HPDE6-E6E7 (cell line): ENCODE measurements at regions not wholly inside any gene's neighbourhood (a gene's known extent, or its start where the extent isn't known, plus 50 kb on each side); places are given as distances from the start of the nearest gene placed in this dataset.

ENCODE experiments used
- DNase-seq: peaks from one replicate; pipeline ENCODE4 v3.0.0; 2011; ENCODE audit warnings: missing footprints; ENCODE audit errors: extremely low spot score

DNA sequence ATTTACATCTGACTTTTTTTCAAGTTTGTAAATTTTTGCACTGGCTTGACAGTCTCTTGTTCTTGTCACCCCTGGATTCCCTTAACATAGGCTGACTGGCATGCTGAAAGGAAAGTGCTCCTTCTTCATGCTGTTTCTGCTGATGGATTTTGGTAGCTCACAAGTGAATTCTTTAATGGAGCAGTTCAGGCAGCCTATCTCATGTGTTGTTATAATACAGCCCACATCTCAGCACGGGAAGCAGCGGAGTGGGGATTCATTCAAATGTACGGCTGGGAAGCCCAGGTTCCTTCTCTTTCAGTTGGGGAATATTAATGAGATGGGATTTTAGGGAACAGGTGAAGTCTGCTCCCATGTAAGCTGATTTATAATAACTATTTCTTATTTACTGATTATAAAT, 142.8 kb downstream of the CD8B2 start:
- DNase-seq, result no peak

DNA sequence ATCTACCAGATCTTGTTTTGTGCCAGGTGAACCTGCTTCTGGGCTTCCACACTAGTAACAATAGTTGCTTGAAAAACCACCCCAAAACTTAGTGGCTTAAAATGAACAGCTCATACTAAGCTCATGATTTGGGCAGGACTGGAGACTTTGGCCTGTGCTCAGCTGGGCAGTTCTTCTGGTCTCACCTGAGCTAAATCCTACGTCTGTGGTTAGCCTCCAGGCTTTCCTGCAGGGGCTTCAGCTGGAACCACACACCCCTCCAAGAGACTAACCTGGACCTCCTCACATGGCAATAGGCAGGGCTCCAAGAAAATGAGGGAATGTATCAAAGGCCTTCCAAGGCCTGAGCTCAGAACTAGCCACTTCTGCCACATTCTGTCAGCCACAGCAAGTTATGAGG, 144.1 kb downstream of the CD8B2 start:
- no peak for DNase-seq

DNA sequence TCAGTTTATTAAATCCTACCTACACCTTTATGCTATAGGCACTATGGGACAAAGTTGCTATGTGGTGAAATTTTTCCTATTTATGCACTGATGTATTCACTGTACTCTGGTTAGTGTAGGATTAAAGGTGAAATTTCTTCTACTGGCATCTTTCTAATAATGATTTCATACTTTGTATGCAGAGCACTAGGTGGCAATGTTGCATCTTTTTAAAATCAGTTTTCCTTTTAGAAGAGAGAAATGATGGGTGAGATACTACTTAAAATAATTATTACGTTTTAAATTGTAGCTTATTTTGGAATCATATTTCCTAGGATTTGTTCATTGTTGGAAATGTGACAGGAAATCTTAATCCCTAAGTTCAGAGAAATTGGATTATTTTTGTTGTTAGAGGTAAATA, 150.9 kb downstream of the CD8B2 start:
- DNase-seq, result no peak

DNA sequence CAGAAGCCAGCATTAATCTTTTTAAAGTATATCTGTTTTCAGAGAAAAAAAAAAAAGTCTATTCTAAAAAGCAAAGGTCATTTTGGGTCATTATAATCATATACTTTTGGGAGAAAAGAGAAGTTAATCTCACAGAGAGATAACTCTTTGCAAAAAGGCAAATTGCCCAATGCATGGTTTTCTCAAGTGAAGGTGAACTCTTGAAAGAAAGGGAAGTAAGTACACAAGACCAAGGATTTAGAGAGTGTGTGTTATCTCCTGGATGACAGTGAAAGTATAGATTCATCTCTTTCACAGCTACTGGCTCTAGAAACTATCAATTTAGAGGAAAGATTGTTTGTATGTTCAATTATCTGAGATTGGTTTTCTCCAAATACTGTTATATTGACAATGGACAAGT, 151.4 kb downstream of the CD8B2 start:
- DNase-seq, result no peak

DNA sequence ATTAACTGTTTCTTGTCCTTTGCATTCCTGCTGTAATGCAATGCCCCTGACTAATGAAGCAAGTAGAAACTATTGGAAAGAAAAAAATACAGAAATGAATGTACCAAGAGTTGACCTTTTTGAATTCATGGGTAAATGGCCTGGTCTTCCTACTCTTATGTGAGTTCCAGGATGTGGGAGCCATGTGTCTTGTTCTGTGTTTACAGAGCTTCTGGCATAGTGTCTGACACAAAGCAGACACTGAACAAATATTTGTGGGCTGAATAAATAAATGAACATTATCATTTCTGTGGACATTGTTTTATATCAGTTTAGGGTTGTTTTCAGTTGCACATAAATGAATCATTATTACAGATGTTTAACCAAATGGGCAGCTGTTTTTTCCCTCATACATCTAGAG, 155.5 kb downstream of the CD8B2 start:
- DNase-seq, result no peak

DNA sequence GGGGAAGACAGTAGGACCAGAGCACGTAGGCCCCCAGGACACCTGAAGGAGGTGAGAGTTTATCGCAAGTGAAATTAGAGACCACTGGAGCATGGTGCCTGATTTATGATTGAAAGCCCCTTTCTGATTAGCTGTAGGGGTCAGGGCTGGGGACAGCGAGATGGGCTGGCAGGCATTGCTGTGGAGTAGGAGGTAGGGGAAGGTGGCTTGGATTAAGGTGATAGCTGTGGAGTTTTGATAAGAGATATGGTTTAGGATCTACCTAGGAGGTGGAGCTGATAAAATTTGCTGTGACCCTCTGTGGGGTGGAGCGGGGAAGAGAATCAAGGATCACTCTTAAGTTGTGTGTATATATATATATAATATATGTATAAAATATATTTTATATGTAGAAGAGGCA, 157.5 kb downstream of the CD8B2 start:
- no peak for DNase-seq

DNA sequence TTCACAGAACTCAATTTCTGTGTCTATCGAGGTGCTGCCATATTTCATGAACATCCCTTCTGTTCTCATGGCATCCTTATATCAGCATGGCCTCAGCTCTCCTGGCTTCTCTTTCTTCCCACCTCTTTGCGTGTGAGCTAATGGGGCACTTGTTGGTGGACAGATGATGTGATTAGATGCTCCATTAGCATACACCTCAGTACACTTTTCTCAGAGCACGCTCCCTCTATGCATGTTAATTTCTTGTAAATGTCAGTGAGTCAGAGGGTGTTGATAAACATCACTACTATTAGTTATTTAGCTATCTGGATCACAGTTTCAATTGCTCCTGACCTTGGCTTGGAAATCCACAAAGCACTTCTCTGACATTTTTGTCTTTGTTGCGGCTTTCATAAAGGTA, 159.4 kb downstream of the CD8B2 start:
- no peak for DNase-seq

DNA sequence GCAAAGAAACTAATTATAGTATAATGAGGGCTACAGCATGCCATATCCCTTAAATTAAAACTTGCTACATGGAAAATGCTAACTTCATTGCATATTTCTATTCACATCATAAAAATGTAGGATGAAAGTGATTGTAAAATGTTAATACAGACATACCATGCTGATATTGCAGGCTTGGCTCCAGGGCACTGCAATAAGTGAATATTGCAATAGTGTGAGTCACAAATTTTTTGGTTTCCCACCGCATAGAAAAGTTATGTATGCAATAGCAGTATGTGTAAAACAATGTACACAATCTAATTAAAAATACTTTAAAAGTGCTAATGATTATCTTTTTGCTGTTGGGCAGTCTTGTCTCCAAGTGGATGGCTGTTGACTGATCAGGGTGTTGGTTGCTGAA, 162.1 kb downstream of the CD8B2 start:
- no peak for DNase-seq

DNA sequence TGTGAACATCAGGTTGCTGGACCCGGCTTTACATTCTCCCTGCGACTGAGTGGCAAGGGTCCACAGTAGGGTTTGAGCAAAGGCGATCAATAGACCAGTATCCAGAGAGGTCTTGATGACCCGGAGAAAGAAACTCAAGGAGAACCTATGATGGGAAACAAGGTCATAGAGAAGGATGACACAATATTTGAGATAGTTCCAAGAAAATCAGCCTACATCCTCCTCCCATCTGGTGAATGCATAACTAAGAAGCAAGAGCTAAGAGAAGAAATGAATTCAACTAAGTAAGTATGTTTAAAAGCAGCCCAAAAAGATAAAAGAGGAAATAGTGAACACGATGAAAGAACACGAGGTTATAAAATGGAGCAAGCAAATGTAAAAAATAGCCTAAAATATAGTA, 166.3 kb downstream of the CD8B2 start:
- no peak for DNase-seq

DNA sequence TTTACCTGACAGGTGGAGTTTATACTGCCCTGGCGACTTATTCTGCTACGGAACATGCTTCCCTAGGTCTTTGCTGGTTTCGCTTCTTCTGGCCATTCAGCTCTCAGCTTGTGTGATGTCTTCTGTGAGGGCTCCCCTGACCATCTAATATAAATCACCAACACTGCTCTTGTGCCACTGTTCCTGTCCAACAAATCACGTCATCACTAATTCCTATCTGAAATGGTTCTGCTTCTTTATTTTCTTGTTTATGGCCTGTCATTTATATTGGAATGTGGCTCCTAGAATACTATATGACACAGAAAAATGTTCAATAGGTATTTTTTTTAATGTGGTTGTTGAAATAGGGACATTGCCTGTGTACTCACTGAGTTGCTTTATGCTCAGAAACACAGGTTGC, 171.5 kb downstream of the CD8B2 start:
- no peak for DNase-seq

DNA sequence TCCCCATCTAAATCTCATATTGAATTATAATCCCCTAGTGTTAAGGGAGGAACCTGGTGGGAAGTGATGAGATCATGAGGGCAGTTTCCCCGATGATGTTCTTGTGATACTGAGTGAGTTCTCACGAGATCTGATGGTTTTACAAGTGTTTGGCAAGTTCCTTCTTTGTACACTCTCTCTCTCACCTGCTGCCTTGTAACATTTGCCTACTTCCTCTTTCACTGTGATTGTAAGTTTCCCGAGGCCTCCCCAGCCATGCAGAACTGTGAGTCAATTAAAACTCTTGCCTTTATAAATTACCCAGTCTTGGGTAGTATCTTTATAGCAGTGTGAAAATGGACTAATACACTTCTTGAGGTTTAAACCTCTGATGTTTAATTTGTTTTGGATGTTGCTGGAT, 177.5 kb downstream of the CD8B2 start:
- no peak for DNase-seq

DNA sequence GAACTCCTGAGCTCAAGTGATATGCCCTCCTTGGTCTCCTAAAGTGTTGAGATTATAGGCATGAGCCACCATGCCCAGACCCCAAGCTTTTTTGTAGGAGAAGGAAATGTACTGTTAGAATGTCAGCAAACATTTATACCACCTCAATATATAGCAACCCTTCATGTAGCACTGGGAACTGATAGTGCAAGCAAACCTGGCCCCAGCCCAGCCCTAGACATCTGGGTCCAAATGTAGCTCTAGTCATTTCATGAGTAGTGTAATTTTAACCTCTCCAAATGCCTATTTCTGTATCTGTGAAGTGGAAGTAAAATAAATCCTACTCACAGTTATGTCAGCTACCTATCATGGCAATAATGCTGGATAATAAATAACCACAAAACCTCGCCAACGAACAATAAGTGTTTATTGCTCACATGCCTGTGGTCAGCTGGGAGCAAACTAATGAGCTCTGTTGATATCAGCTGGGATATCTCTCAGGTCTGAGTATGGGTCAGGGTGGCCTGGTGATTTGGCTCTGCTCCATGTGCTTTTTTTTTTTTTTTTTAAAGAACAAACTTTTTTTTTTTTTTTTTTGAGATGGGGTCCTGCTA, 180.4 kb downstream of the CD8B2 start:
- no peak for DNase-seq

DNA sequence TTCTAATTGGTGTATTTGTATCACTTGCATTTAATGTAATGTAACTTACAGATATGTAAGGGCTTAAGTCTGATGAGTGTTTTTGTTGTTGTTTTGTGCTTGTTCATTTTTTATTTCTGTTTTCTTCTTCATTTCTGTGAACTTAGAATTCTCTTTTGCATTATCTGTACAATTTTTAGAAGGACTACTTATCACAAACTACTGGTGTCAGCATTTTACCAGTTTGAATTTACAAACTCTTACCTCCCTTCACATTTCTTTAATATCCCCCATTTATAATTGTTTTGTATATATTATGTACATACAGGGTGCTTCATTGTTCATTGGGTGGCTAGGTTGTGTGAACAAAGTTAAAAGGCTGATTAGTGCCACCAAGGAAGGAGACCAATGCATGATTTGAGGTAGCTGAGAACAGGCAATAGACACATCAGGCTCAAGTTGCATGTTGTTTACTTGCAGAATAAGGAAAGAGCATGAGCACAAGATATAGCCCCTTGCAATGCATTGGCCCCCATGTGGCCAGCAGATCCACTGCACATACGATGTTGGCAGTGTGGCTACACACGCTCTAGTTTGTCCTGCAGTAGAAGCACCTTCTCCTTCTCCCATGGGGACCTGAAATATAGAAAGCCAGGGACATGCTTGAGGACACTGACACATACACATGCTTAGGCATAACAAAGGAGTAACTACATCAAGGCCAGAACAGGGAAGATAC, 198.2 kb downstream of the CD8B2 start:
- DNase-seq, result no peak

DNA sequence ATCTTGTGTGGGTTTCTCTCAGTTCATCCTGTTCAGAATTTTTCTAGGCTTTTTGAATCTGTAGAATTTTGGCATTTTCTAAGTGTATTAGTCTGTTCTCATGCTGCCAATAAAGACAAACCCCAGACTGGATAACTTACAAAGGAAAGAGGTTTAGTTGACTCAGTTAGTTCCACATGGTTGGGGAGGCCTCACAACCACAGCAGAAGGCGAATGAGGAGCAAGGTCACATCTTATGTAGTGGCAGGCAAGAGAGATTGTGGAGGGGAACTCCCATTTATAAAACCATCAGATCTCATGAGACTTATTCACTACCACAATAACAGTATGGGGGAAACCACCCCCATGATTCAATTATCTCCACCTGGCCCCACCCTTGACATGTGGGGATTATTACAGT, 199.2 kb downstream of the ST6GAL2 start:
- no peak for DNase-seq

DNA sequence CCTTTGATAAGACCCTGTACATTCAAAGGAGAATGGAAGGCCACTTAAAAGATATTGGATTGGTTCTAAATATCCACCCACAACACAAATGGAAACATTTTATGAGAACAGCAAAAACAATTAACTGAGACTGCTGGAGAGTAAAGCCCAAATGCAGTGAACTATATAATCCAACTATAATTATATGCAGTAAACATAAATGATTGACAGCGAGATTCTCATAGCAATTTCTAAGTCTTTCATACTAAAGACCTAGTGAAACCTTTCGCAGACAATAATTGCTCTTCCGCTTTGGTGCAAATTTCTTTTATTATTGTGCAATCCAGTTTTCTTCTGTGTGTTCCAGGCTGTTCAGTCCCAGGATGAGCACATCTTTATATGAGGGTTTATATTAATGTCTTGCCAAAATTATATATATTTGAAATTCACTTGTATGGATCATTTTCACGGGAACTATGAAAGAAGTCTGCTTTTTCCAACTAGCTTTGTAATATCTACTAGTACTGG, 190.9 kb downstream of the ST6GAL2 start:
- DNase-seq, result no peak

DNA sequence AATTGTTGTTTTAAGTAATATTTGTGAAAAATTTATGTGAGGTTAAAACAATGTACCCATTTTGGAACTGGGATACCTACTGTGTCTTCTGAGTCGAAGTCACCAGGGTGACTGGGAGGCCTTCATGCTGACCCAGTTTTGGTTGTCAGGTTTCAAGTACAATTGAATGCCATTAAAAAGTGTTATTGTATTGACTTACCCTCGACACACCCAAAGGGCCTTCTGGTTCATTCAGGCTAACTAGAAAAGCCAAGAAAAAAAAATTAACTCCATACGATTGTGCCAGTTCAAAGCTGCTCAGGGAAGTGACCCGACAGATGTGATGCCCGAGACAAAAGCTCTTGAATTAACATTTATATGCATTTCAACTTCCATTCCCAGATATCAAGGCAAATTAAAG, 190.0 kb downstream of the ST6GAL2 start:
- no peak for DNase-seq

DNA sequence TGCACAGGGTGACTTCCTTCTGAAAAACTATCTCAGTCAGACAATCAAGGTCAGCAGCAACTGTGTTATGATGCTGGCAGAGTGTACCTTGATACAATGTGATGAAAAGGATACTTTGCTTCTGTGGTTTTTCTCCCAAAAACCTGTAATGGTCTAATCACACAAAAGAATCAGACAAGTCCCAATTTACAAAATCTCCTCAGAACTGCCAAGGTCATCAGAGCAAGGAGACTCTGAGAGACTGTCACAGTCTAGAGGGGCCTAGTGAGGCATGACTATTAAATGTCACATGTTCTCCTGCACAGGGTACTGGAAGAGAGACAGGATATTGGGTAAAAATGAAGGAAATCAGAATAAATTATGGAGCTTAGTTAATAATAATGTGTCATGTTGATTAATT, 185.4 kb downstream of the ST6GAL2 start:
- DNase-seq, result no peak

DNA sequence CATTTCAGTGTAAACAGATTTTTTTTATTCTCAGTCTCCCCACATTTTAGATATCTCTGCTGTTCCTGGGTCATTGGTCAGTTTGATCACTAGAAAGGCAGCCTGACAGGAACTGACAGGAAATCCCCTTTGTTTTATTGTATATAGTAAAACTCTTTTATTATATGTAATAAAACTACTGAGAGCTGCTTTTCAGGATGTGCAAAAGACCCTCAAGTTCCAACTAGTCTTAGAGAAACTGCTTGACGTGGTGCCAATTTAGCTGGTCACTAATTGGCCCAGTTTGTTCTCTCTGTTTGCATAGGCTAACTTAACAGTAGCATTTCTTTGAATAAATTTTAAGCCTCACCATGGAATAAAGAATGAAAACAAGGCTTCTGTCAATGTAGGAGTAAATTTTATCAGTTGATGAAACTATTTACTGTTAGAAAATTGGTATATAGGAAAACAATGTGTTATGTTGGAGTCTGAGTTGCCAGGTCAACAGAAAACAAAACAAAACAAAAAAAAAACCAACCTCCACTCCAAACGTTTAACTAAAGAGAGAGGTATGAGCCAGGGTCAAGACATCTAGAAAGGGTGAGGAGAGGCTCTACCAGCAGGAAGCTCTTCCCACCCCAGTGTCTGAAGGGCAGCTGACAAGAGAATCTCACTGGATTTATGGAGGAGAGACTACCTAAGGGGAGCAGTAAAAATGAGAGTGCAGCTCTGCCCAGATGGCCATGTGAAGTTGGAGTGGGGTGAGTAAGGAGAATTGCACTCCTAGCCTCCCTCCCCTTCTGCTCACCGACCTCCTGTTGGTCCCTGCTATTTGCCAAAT, 184.6 kb downstream of the ST6GAL2 start:
- no peak for DNase-seq

DNA sequence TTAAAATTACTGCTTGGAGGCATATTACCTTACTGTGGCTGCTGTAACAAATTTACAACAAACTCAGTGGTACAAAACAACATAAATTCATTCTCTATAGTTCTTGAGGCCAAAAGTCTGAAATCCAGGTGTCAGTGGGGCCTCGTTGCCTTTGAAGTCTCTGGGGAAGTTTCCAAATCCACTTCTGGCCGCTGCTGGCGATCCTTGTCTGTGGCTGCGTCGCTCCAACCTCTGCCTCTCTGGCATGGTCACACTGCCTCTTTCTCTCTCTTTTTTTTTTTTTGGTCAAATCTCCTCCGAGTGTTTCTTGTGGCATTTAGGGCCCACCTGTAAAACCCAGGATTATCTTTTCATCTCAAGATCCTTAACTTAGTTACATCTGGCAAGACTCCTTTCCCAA, 182.8 kb downstream of the ST6GAL2 start:
- no peak for DNase-seq

DNA sequence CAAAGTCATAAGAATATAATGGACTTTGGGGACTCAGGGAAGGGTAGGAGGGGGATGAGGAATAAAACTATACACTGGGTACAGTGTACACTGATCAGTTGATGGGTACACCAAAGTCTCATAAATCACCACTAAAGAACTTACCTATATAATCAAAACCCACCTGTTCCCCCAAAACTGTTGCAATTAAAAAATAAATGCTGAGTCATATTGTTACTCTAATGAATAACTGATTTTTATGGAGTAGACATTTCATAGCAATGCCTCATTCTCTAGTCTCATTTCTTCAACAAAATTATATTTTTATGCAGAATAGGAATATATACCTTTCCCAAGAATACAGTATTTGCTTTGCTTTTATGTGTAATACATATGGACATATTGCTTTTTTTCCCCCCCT, 181.2 kb downstream of the ST6GAL2 start:
- no peak for DNase-seq

DNA sequence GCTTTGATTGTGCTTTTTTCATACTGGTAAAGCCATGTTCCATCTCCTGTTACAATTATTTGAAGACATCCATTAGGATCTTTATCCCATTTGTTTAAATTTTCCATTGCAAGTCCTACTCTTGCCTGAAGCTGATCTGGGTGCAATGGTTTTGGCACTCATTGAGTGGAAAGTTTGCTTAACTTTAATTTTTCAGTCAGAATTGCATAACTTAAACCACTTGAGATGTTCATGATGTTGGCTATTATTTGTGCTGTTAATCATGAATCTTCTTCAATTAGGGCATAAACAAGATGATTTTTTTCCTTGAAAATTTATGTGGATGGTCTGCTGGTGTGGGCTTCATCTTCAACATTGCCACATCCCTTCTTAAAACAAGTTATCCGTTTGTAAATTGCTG, 180.1 kb downstream of the ST6GAL2 start:
- DNase-seq, result no peak

DNA sequence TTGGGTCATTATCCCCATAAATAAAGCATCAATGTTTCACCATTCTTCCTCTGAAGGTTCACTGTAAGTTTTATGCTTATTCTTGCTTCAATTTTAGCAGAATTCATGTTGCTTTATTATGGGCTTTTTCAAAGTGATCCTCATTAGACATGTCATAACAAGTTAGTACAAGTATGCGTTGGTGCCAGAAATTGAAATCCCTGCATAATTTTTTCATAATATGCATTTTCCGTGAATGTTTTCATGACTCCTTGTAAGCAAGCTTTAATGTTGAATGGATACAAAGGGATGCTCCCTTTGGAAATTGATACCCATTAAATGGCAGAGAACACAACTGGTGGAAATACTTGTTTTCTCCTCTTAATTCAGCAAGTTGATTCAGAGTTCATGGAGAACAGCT, 179.7 kb downstream of the ST6GAL2 start:
- DNase-seq, result no peak

DNA sequence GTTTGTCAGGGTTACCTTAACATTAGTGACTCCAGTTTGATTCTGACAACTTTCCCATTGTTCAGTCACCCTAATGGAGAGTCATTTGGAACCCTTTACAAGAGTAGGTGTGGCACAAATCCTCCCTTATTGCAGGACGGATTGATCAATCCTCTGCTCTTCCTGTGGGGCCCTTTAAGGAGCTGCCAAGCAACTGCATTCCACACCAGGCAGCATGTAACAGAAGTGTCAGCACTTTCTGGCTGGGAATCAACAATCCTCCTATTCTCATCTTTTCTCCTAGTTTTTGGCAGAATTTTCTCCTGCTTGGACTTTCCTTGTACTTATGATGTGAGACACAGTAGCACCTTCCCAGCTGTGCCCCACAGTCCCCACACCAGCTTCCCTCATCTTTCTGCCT, 177.8 kb downstream of the ST6GAL2 start:
- no peak for DNase-seq
